HG02938 (cell line): ENCODE measurements at regions not wholly inside any gene's neighbourhood (a gene's known extent, or its start where the extent isn't known, plus 50 kb on each side); places are given as distances from the start of the nearest gene placed in this dataset.
A peak's percentile ranks its signal among the peaks of the same experiment; 100 is the strongest.
"Not testable (repeated sequence)": the region's sequence is repeated elsewhere in the genome, so short reads cannot be mapped to it uniquely, and the experiment has no call there.

Experiments used
- ATAC-seq: cut with Tn5 transposase; IDR thresholded peaks from one replicate; pipeline ENCODE4 v1.9.1; 2021; ENCODE audit warnings: mild to moderate bottlenecking, moderate library complexity; ENCODE audit not compliant: unreplicated experiment

DNA sequence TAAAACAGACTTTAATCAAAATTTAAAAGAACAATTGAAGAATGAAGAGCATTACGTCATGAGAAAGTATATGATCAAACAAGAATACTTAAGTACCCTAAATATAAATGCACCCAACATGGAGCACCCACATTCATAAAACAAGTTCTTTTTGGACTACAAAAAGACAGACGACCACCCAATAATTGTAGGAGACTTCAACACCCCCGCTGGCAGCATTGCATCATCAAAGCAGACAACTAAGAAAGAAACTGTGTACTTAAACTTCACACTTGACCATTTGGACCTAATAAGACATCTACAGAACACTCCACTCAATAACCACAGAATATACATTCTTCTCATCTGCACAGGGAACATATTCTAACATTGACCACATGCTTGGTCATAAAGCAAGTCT lies 291.7 kb upstream of the ZNF322 start:
- ATAC-seq = not testable (repeated sequence)

DNA sequence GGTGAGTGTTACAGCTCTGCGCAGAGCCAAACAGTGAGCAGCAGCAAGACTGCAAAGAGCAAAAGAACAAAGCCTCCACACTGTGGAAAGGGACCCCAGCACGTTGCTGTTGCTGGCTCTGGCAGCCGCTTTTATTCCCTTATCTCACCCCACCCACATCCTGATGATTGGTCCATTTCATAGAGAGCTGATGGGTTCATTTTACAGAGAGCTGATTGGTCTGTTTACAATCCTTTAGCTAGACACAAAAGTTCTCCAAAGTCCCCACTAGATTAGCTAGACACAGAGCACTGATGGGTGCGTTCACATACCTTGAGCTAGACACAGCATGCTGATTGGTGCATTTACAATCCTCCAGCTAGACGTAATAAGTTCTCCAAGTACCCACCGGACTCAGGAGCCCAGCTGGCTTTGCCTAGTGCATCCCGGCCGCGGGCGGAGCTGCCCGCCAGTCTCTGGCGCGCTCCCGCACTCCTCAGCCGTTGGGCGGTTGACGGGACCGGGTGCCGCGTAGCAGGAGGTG lies 291.4 kb upstream of the PRSS16 start:
- not testable (repeated sequence) for ATAC-seq

DNA sequence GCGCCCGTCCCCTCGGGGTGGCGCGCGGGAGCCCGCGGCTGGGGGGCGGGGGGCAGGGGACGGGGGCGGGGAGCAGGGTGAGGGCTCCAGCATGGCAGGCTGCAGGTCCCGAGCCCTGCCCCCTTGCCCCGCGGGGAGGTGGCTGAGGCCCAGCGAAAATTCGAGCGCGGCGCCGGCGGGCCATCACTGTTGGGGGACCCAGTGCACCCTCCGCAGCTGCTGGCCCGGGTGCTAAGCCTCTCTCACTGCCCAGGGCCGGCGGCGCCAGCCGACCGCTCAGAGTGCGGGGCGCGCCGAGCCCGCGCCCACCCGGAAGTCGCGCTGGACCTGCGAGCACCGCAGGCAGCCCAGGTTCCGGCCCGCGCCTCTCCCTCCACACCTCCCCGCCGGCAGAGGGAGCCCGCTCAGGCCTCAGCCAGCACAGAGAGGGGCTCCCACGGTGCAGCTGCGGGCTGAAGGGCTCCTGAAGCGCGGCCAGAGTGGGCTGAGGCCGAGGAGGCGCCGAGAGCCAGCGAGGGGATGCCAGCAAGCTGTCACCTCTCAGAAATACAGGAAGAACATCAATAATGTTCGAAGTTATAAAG lies 290.8 kb upstream of the PRSS16 start:
- ATAC-seq = not testable (repeated sequence)

DNA sequence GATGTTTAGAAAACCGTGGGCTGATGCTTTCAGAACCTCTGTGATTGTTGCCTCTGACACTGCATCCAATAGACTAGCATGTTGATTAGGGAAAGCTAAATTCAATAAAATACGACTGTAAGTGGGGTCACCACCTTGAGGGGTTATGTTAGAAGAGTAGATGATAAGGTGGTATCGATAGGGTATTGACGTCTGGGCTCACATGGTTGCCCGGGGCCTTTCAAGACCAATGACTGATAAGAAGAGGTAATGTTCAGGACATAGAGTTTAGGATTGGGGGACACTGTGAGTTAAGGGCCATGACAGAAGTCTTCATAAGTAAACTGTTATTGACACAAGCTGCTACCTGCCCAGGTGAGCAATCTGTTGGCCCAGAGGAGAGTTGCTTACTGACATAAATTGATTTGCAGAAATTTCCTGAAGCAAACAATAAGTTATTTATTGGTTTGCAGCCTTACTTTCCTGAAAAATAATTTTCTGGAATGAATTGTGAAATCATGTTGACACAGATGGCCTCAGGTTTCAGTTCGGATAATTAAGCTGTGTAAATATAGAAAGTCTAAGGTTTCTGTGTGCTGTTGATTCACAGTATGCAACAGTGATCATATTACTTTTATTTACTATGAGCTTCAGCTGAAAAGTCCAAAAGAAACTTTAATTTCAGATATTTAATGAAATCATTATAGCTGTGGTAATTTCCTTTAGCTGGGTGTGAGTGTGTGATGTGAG lies 289.9 kb upstream of the PRSS16 start:
- ATAC-seq = not testable (repeated sequence)

DNA sequence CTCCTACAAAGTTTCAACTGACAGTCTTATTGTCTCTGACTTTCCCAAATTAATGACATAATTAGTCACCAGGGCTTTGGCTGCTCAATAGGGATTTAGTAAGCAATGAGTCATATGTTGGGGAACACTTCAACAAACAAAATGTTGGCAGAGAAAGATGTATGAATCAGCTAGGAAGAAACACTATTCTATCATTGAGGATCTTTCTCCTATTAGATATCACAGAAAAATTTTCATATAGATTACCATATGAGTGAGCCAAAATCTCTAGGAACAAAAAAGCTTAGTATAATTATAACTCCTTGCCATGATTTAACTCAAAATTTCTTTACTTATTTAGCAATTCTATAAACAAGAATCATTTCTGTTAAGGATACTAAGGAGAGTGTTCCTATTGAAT lies 286.3 kb upstream of the PRSS16 start:
- ATAC-seq = not testable (repeated sequence)

DNA sequence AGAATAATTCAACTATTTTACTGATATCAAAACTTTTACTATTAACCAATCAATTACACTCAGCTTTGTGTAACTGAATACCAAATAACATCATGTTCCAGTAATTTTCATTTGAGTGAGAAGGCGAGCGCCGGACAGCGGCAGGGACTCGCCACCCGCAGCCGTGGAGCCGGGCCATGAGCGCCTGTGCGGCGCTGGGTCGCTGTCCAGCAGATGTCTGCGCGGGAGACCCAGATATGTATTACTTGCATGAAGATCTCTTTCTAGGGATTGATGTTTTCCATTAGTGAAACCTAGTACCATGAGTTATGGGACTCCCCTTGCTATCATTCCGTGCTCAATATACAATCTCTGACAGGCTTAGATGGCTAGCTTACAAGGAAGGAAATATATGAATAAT lies 245.1 kb upstream of the PRSS16 start:
- no peak for ATAC-seq

DNA sequence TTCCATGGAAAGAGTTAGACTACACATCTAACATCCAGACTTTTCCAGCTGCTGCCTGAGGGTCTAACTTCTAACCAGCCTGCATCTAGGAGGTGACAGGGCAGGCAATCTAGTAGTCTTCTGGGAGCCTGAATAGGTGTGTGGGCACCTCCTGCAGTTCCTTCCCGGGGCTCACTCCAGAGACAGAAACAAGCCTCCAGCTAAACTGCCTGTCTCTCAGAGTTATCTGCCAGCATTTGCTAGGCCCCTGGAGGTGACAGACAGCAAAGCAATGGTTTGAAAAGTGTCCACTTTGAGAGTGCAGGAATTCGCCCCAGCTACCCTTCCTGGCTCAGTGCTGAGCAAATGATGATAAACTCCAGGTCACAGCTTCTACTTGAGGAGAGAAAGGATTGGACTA lies 240.5 kb upstream of the PRSS16 start:
- no peak for ATAC-seq

DNA sequence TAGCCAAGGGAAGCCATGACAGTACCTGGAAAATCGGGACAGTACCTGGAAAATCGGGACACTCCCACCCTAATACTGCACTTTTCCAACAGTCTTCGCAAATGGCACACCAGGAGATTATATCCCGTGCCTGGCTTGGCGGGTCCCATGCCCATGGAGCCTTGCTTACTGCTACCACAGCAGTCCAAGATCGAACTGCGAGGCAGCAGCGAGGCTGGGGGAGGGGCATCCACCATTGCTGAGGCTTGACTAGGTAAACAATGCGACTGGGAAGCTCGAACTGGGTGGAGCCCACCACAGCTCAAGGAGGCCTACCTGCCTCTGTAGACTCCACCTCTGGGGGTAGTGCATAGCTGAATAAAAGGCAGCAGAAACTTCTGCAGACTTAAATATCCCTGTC lies 238.9 kb upstream of the PRSS16 start:
- not testable (repeated sequence) for ATAC-seq

DNA sequence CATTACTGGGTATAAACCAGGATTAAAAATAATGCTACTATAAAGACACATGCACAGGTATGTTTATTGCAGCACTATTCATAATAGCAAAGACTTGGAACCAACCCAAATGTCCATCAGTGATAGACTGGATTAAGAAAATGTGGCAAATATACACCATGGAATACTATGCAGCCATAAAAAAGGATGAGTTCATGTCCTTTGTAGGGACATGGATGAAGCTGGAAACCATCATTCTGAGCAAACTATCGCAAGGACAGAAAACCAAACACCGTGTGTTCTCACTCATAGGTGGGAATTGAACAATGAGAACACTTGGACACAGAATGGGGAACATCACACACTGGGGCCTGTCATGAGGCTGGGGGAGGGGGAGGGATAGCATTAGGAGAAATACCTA lies 233.4 kb upstream of the PRSS16 start:
- ATAC-seq = not testable (repeated sequence)

DNA sequence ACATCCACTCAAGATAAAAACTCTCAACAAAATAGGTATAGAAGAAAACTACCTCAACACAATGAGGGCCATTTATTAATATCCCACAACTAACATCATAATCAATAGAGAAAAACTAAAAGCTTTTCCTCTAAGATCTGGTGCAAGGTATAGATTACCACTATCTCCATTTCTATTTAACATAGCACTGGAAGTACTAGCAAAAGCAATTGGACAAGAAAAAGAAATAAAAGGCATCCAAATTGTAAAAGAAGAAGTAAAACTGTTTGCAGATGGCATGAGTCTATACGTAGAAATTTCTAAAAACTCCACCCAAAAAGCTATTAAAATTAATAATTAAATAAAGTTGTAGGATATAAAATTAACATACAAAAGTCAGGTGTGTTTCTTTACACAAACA lies 230.8 kb upstream of the PRSS16 start:
- no peak for ATAC-seq

DNA sequence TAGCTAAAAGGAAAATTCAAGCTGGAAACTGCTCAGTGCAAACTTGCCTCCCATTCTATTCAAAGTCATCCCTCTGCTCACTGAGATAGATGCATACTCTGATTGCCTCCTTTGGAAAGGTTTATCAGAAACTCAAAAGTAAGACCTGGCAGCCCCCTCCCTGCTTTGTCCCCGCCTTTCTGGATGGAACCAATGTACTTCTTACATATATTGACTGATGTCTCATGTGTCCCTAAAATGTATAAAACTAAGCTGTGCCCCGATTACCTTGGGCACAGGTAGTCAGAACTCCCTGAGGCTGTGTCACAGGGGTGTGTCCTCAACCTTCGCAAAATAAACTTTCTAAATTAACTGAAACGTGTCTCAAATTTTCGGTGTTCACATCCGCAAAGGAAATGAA lies 229.1 kb upstream of the PRSS16 start:
- ATAC-seq = not testable (repeated sequence)

DNA sequence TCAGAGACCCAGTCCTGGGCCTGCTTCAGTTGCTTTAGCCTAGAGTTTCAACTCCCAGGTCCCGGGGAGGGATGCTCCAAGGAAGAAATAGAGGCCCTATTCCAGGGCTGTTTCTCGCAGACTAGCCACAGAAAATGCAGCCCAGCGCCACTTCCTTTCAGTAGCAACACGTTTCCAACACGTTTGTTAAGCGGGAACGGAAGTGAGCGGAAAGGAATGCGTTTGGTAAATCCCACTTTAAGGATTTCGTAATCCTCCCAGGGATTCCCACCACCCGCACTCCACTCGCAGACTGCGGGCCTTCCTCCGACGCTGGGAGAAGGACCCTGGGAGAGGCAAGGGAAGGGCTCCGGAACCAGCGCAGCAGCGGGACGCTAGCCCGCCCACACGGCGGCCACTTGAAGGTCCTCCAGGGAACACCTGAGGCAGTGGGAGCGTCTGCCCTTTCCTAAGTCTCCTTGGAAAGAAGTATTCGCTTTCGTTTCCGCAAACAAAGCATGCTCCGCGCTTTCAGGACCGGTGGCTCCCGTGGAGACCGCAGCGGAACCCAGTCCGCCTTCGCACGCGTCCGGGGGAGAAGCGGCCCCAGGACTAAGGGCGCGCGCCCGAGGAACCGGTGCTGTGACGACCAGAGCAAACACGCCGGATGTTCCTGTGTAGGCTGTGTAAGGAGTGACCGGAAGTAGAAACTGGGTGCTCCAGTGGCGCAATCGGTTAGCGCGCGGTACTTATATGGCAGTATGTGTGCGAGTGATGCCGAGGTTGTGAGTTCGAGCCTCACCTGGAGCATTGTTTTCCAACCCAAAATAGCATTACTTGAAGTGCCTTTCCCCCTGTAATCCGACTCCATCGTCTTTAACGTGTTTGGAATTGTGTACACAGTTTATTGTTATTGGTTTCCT lies 227.6 kb upstream of the PRSS16 start:
- ATAC-seq = peak; percentile 90

DNA sequence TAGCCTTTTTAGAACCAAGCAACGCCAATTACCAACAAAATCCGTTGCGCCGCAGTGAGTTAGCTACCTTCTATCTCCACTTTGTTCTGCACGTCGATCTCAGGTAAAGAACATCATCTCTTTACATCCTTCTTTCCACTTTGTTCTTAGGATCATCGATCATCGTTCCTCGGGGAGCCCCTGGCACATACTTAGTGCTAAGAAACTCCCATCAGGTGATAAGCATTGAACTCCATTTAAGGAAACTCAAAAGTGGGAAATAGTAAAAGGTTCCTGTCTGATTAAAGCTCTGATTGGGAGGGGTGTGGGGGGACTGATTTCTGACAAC lies 227.0 kb upstream of the PRSS16 start:
- no peak for ATAC-seq

DNA sequence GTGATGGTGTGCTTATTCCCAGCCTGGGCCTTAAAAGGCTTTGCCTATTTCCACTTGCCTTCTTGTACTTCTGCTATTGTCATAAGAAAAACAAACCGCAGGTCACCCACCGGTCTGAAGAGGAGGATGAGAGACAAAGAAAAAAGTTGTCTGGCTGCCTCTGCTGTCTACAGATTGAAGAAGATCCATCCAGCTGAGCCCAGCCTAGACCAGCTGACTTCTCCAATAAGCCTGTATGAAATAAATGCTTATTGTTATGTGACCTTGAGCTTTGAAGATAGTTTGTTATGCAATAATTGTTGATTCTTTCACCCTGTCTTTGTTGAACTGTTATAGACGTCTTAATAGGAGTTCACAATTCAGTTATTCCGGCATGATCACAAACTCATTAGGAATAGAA lies 223.8 kb upstream of the PRSS16 start:
- ATAC-seq = no peak

DNA sequence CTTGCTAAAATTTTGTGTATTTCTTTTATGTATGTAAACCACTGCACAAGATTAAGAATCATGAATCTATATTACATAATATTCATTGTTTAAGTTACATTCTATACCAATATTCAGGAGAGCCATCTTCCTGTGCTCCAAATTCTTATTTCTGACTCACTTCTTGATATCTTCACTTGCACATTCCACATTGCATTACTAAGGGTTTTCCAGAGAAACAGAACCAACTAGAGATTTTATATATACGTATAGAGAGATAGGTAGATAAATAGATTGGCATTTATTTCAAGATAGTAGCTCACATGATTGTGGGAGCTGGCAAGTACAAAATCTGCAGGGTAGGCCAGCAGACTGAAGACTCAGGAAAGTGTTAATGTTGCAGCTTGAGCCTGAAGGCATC lies 222.2 kb upstream of the PRSS16 start:
- ATAC-seq = no peak

DNA sequence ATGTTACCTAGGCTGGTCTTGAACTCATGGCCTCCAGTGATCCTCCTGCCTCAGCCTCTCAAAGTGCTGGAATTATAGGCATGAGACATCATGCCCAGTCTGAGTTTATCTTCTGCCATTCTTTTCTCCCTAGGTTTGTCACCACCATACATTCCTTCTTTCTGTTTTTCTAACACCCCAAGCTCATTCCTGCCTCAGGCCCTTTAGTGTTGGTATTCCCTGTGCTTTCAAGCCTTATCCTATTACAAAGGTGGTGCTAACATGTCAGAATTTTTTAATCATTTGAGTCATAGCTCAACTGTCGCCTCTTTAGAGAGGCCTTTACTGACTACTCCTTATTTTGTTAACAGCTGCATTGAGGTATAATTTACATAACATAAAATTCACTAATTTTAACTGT lies 221.1 kb upstream of the PRSS16 start:
- ATAC-seq = no peak

DNA sequence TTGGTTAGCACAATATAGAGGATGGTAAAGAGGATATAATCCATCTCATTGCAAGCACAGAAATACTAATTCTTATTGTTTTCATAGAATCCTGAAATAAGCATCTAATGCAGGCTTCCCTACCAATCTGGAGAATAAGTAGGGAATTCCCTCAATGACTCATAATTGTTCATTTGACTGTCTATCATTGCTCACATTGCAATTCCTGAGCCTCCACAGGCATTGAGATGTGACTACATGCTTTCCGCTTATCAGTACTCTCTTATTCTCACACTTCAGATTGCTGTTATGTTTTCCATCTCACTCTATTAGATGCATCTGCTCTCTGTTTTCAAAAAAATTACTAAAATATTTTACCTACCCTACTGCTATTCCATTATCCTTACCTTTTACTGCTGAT lies 216.2 kb upstream of the PRSS16 start:
- no peak for ATAC-seq

DNA sequence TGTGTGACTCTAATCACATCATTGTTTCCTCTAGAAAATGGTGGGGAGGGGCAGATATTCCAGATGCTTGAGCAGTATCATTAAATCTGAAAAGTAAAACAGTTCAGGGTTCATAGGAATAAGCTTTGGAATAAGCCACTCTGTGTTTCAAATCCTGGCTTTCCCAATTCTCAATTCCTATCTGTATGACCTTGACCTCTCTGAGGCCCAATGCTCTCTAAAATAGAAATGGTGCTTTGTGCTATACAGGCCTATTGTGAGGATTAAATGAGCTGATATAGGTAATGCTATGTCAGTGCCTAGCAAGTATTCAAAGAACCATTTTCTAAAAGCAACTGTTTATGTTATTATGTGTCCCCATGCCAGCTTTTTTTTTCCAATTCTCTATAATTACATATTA lies 209.0 kb upstream of the PRSS16 start:
- ATAC-seq = no peak

DNA sequence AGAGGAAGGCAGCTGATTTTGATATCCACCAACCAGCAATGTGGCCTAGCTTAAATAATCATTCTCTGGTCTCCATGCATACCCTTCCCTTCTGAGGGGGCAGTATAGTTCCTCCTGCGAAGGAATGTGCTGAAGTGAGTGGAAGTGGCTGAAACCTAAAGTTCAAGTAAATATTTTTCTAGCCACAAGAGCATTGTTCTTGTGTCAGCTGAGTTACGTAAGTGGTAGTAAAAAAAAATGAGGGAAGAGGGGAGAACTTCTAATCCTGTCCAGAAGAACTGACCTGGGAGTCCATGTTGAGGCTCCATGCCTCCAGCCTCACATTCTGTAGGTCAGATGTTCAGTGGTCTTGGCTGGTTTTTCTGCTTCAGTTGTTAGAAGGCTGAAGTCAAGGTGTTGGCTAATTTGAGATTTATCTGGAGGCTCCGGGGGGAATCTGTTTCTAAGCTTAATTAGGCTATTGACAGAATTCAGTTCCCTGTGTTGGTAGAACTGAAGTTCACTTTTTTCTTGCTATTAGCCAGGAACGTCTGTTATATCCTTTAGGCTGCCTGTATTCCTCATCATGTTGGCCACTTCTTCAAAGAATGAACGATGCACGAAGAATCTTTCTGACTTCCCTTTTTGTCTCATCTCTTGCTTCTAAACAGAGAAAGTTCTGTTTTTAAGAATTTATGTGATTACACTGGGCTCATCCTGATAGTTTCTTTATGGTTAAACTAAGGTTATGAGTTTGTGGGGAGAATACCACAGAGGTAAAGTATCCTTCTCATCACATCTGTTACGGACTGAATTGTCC lies 207.1 kb upstream of the PRSS16 start:
- ATAC-seq = no peak

DNA sequence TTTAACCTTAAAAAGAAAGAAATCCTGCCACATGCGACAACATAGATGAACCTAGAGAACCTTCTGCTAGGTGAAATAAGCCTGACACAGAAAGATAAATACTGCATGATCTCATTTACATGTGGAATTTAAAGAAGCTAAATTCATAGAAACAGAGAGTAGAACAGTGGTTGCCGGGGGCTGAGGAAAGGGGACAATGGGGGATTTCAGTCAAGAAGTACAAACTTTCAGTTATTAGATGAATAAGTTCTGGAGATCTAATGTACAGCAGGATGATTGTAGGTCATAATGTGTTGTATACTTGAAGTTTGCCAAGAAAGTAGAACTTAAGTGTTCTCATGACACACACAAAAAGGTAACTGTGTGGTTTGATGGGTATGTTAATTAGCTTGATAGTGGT lies 204.3 kb upstream of the PRSS16 start:
- ATAC-seq = peak; percentile 47

DNA sequence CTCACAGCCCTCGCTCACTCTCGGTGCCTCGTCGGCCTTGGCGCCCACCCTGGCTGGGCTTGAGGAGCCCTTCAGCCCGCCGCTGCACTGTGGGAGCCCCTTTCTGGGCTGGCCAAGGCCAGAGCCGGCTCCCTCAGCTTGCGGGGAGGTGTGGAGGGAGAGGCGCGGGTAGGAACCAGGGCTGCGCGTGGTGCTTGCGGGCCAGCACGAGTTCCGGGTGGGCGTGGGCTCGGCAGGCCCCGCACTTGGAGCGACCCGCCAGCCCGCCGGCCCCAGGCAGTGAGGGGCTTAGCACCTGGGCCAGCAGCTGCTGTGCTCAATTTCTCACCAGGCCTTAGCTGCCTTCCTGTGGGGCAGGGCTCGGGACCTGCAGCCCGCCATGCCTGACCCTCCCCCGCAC lies 202.4 kb upstream of the PRSS16 start:
- not testable (repeated sequence) for ATAC-seq
